H1 (cell line): ENCODE measurements at regions not wholly inside any gene's neighbourhood (a gene's known extent, or its start where the extent isn't known, plus 50 kb on each side); places are given as distances from the start of the nearest gene placed in this dataset.

Source experiments
- CTCF ChIA-PET: fragments of 300-600 bp; sonication (Branson Sonifier 250); formaldehyde crosslinking; loops from one replicate; lab custom pipeline; 2021; ENCODE audit not compliant: partially characterized antibody; lab: Charles Lee
- POLR2A ChIA-PET: fragments of 300-600 bp; sonication (Branson Sonifier 250); formaldehyde crosslinking; loops from one replicate; lab custom pipeline; 2021; ENCODE audit warnings: inconsistent platforms; ENCODE audit not compliant: partially characterized antibody; lab: Charles Lee
- DNase-seq, 2 experiments: peaks; one replicate each; pipeline versions ENCODE4 v3.0.0 to v3.0.0-alpha.2; 2010 to 2022; ENCODE audit warnings: low spot score in 2 of 2, low read depth in 1 of 2, mixed read lengths in 1 of 2
- FAIRE-seq: peaks from 2 replicates; lab custom pipeline; 2011; peaks lifted over from hg19 to GRCh38; lab: Jason Lieb, UNC
- H2AFZ ChIP-seq: 2 replicates; pipeline ENCODE4 v1.8.1; 2012; ENCODE audit warnings: low read length, inconsistent platforms
- H2AK5ac ChIP-seq: 2 replicates; pipeline ENCODE4 v1.6.1; 2013; ENCODE audit warnings: low read depth, low read length
- H2BK120ac ChIP-seq: replicated peaks from 2 replicates; pipeline ENCODE3; 2013; ENCODE audit warnings: low read depth, low read length, inconsistent platforms
- H2BK12ac ChIP-seq: 2 replicates; pipeline ENCODE4 v1.6.1; 2013; ENCODE audit warnings: low read depth, low read length
- H2BK15ac ChIP-seq: 2 replicates; pipeline ENCODE4 v1.6.1; 2013; ENCODE audit warnings: low read length
- H2BK20ac ChIP-seq: 2 replicates; pipeline ENCODE4 v1.6.1; 2013; ENCODE audit warnings: low read length
- H2BK5ac ChIP-seq: 2 replicates; pipeline ENCODE4 v1.6.1; 2013; ENCODE audit warnings: low read depth, low read length
- H3K14ac ChIP-seq: 2 replicates; pipeline ENCODE4 v1.6.1; 2013; ENCODE audit warnings: inconsistent platforms; ENCODE audit not compliant: insufficient read length
- H3K18ac ChIP-seq: 2 replicates; pipeline ENCODE4 v1.6.1; 2013; ENCODE audit warnings: low read length; ENCODE audit errors: extremely low read depth
- H3K23ac ChIP-seq: 2 replicates; pipeline ENCODE4 v1.6.1; 2013; ENCODE audit warnings: inconsistent platforms; ENCODE audit not compliant: insufficient read length
- H3K23me2 ChIP-seq: 2 replicates; pipeline ENCODE4 v1.6.1; 2013; ENCODE audit warnings: low read depth, low read length
- H3K27ac ChIP-seq: 2 replicates; pipeline ENCODE4 v1.6.1; 2011; ENCODE audit warnings: low read depth, low read length, inconsistent platforms
- H3K27me3 ChIP-seq, 4 experiments: replicated peaks in 1 of 4; 1 replicate in 1 of 4; 2 replicates in 3 of 4; pipeline versions ENCODE4 v1.6.1 to v1.8.1; 2011 to 2013; ENCODE audit warnings: low read length in 3 of 4, mild to moderate bottlenecking in 3 of 4, inconsistent platforms in 2 of 4, mixed read lengths in 2 of 4, moderate library complexity in 1 of 4; ENCODE audit not compliant: control insufficient read depth in 3 of 4, insufficient read depth in 3 of 4; ENCODE audit errors: extremely low read depth in 1 of 4
- H3K36me3 ChIP-seq, 4 experiments: 2 replicates each; pipeline versions ENCODE4 v1.6.1 to v1.8.1; 2011 to 2013; ENCODE audit warnings: mild to moderate bottlenecking in 4 of 4, low read length in 3 of 4, moderate library complexity in 2 of 4, control low read depth in 1 of 4, inconsistent platforms in 1 of 4; ENCODE audit not compliant: insufficient read depth in 4 of 4, control insufficient read depth in 2 of 4
- H3K4ac ChIP-seq: replicated peaks from 2 replicates; pipeline ENCODE3; 2013; ENCODE audit warnings: low read length, low read depth, mixed read lengths, inconsistent platforms; ENCODE audit not compliant: insufficient read length
- H3K4me1 ChIP-seq, 4 experiments: replicated peaks in 1 of 4; 1 replicate in 1 of 4; 2 replicates in 3 of 4; pipeline versions ENCODE4 v1.6.1 to v1.8.1; 2011 to 2013; ENCODE audit warnings: low read length in 3 of 4, inconsistent platforms in 2 of 4, mixed read lengths in 1 of 4; ENCODE audit not compliant: insufficient read depth in 4 of 4, control insufficient read depth in 3 of 4
- H3K4me2 ChIP-seq, 2 experiments: 2 replicates each; pipeline versions ENCODE4 v1.6.1 to v1.8.1; 2011 to 2013; ENCODE audit warnings: low read depth in 2 of 2, low read length in 2 of 2, control low read depth in 1 of 2, inconsistent platforms in 1 of 2, mild to moderate bottlenecking in 1 of 2; ENCODE audit not compliant: insufficient read depth in 1 of 2
- H3K4me3 ChIP-seq, 4 experiments: fragments of 200-600, 300-600 bp in 1 of 4; sonication (generic), shearing (Covaris generic), sonication (Bioruptor Twin) in 1 of 4; 2 replicates each; pipeline versions ENCODE4 v1.5.1 to v1.8.1; 2011 to 2016; ENCODE audit warnings: low read length in 4 of 4, low read depth in 3 of 4, control low read depth in 2 of 4, inconsistent platforms in 2 of 4, mild to moderate bottlenecking in 2 of 4, mixed read lengths in 1 of 4, moderate library complexity in 1 of 4; ENCODE audit not compliant: insufficient read depth in 2 of 4; ENCODE audit errors: extremely low read depth in 1 of 4
- H3K56ac ChIP-seq: replicated peaks from 2 replicates; pipeline ENCODE3; 2013; ENCODE audit warnings: low read depth, mild to moderate bottlenecking, mixed read lengths, low read length, inconsistent platforms; ENCODE audit not compliant: insufficient read length
- H3K79me1 ChIP-seq: 2 replicates; pipeline ENCODE4 v1.6.1; 2013; ENCODE audit warnings: low read depth, low read length, control low read depth
- H3K79me2 ChIP-seq, 2 experiments: 2 replicates each; pipeline versions ENCODE4 v1.6.1 to v1.8.1; 2012 to 2013; ENCODE audit warnings: low read length in 2 of 2, mild to moderate bottlenecking in 2 of 2, inconsistent platforms in 1 of 2; ENCODE audit not compliant: insufficient read depth in 2 of 2, control insufficient read depth in 1 of 2
- H3K9ac ChIP-seq, 4 experiments: replicated peaks in 1 of 4; 1 replicate in 1 of 4; 2 replicates in 3 of 4; pipeline versions ENCODE4 v1.6.1 to v1.8.1; 2011 to 2013; ENCODE audit warnings: low read depth in 3 of 4, low read length in 3 of 4, control low read depth in 2 of 4, mild to moderate bottlenecking in 2 of 4, moderate library complexity in 2 of 4, inconsistent platforms in 1 of 4; ENCODE audit errors: extremely low read depth in 1 of 4
- H3K9me3 ChIP-seq, 2 experiments: 2 replicates each; pipeline versions ENCODE4 v1.6.1 to v1.8.1; 2012 to 2013; ENCODE audit warnings: mild to moderate bottlenecking in 2 of 2, moderate library complexity in 2 of 2, control low read depth in 1 of 2, inconsistent platforms in 1 of 2, low read depth in 1 of 2, low read length in 1 of 2, mixed read lengths in 1 of 2; ENCODE audit not compliant: insufficient read depth in 2 of 2
- H4K20me1 ChIP-seq, 2 experiments: replicated peaks in 1 of 2; 2 replicates each; pipeline versions ENCODE3 to v1.8.1; 2011 to 2013; ENCODE audit warnings: inconsistent platforms in 2 of 2, low read length in 2 of 2, mild to moderate bottlenecking in 1 of 2; ENCODE audit not compliant: insufficient read depth in 2 of 2, control insufficient read depth in 1 of 2
- H4K5ac ChIP-seq: 2 replicates; pipeline ENCODE4 v1.6.1; 2013; ENCODE audit warnings: low read length, low read depth, mixed read lengths, inconsistent platforms; ENCODE audit not compliant: insufficient read length
- H4K8ac ChIP-seq: 2 replicates; pipeline ENCODE4 v1.8.0; 2013; ENCODE audit warnings: mild to moderate bottlenecking, moderate library complexity, low read length, inconsistent platforms; ENCODE audit not compliant: insufficient read depth; ENCODE audit errors: extremely low read depth
- H4K91ac ChIP-seq: replicated peaks from 2 replicates; pipeline ENCODE3; 2013; ENCODE audit warnings: low read length, mixed read lengths, inconsistent platforms; ENCODE audit not compliant: insufficient read length
- CHD7 ChIP-seq: fragments of 300-600 bp; sonication (generic); IDR thresholded peaks from 2 replicates; pipeline ENCODE4 v1.7.1; 2012; ENCODE audit warnings: low read length, moderate library complexity, mild to moderate bottlenecking, inconsistent platforms; ENCODE audit not compliant: insufficient replicate concordance
- WGBS, 2 experiments: shearing (Covaris generic) in 1 of 2; methylation state at CpG; one replicate each; pipeline versions ENCODE4 v1.1.6 to v1.1.7; 2013 to 2015; ENCODE audit warnings: low lambda C conversion rate in 2 of 2, mixed read lengths in 2 of 2, inconsistent platforms in 1 of 2, low coverage in 1 of 2, missing lambda C conversion rate in 1 of 2; ENCODE audit not compliant: insufficient replicate concordance in 2 of 2, insufficient coverage in 1 of 2, insufficient read length in 1 of 2; ENCODE audit errors: extremely low coverage in 1 of 2, missing lambda C conversion rate in 1 of 2; 5-methylcytosine and 5-hydroxymethylcytosine counted together

GRCh38 chr2:176794392-176794791 is 418.2 kb upstream of the HNRNPA3 start:
- H3K18ac ChIP-seq, result no peak overlapping the region
- H2BK12ac ChIP-seq, result no peak overlapping the region
- H3K23me2 ChIP-seq, result no peaks in the 10 kb centered on the region
- H2BK20ac ChIP-seq, result no peak overlapping the region
- no peak overlapping the region for H2AFZ ChIP-seq
- no peak overlapping the region for H3K4me2 ChIP-seq
- FAIRE-seq, result no peak
- no peak for DNase-seq
- H2AK5ac ChIP-seq, result no peak overlapping the region
- H3K9ac ChIP-seq, result no peak overlapping the region
- H3K9me3 ChIP-seq, result peaks cover 3 to 10% of the 10 kb centered on the region in 2 experiments; a peak in 2 of 4 replicates
- no peaks in the 10 kb centered on the region for H4K20me1 ChIP-seq
- H4K91ac ChIP-seq, result no peak overlapping the region
- no peak overlapping the region for H3K4ac ChIP-seq
- H3K14ac ChIP-seq, result no peak overlapping the region
- H3K23ac ChIP-seq, result no peak overlapping the region
- H3K56ac ChIP-seq, result no peak overlapping the region
- no peak overlapping the region for H4K8ac ChIP-seq
- H2BK15ac ChIP-seq, result no peak overlapping the region
- H3K27ac ChIP-seq, result no peak overlapping the region
- H3K79me1 ChIP-seq, result no peaks in the 10 kb centered on the region
- no peak overlapping the region for H2BK5ac ChIP-seq
- H4K5ac ChIP-seq, result no peak overlapping the region
- no peaks in the 10 kb centered on the region for H3K4me1 ChIP-seq
- POLR2A ChIA-PET, result no interaction called here
- CTCF ChIA-PET, result interaction anchor here (1.8 kb wide), 1 partner anchor 20 kb away, joined by 5 read pairs; no protein-coding TSS in a partner anchor
- no peaks in the 10 kb centered on the region for H3K79me2 ChIP-seq
- no peak overlapping the region for H2BK120ac ChIP-seq
- H3K36me3 ChIP-seq, result no peaks in the 10 kb centered on the region
- WGBS, 2 experiments, result 100% methylated on average over 1 of the region's 1 CpG; no CpG with 5 or more reads in 1 of the 2 experiments
- no peaks in the 10 kb centered on the region for H3K27me3 ChIP-seq
- no peak overlapping the region for H3K4me3 ChIP-seq
- no peak for TF ChIP-seq CHD7
